ENCODE measurements at regions not wholly inside any gene's neighbourhood (a gene's known extent, or its start where the extent isn't known, plus 50 kb on each side); places are given as distances from the start of the nearest gene placed in this dataset.

DNA sequence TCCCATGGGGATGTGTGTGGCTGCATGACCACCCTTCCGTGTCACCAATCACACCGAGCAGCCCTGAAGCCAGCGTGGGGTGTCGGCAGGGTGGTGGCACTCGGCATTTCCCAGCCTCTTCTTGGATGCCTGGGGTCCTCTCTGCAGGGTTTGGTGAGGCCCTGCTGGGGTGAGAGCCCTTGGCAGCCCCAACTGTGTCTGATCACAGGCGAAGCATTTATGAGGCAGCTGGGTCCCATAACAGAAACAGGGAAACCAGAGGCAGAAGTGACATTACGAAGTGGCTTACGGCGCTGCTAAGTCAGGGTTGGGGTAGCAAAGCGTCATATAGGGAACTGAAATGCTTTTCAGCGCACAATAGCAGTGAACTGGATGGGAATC, 92.3 kb upstream of the SEPTIN5 start:
- Histone ChIP-seq H3K9me3 (no peaks in the 10 kb centered on the region), H3K27ac (no peak overlapping the region), H3K36me3 (no peaks in the 10 kb centered on the region), H3K4me3 (no peak overlapping the region), H3K4me1 (no peaks in the 10 kb centered on the region), H3K27me3 (no peaks in the 10 kb centered on the region)
- ATAC-seq = no peak
- no peak for TF ChIP-seq CTCF (IDR thresholded peaks at IDR 0.05)
- WGBS, 2 donors = 54 to 65% methylated on average over 11 of the region's 11 CpGs
- no peak for FAIRE-seq
- intact Hi-C loops (cut with DNase I) = no loop called here
- DNase-seq = no peak

- FAIRE-seq = no peak
- H3K36me3 ChIP-seq = no peaks in the 10 kb centered on the region
- H3K27ac ChIP-seq = no peak overlapping the region
- no peaks in the 10 kb centered on the region for H3K27me3 ChIP-seq
- H3K9me3 ChIP-seq = no peaks in the 10 kb centered on the region
- intact Hi-C loops (cut with DNase I) = no loop called here
- no peak overlapping the region for H3K4me3 ChIP-seq
- ATAC-seq = no peak
- no peaks in the 10 kb centered on the region for H3K4me1 ChIP-seq
- TF ChIP-seq CTCF (IDR thresholded peaks at IDR 0.05) = no peak
- DNase-seq = no peak
- 52 to 65% methylated on average over 11 of the region's 11 CpGs for WGBS, 2 donors
Observed at GRCh38 chr22:19625331-19626041, 88.8 kb upstream of the SEPTIN5 start.

- no peak for TF ChIP-seq CTCF (IDR thresholded peaks at IDR 0.05)
- ATAC-seq = no peak
- H3K4me1 ChIP-seq = no peaks in the 10 kb centered on the region
- DNase-seq = no peak
- no peak overlapping the region for H3K27ac ChIP-seq
- intact Hi-C loops (cut with DNase I) = no loop called here
- no peaks in the 10 kb centered on the region for H3K27me3 ChIP-seq
- no peaks in the 10 kb centered on the region for H3K9me3 ChIP-seq
- 49 to 58% methylated on average over 7 of the region's 7 CpGs for WGBS, 2 donors
- no peak for FAIRE-seq
- H3K4me3 ChIP-seq = no peak overlapping the region
- H3K36me3 ChIP-seq = no peaks in the 10 kb centered on the region
Observed at GRCh38 chr22:19626042-19626587, 88.2 kb upstream of the SEPTIN5 start.

GRCh38 chr22:19626666-19627065, 87.6 kb upstream of the SEPTIN5 start:
- ATAC-seq (no peak), DNase-seq (no peak), FAIRE-seq (no peak)
- no peak overlapping the region for H3K4me3 ChIP-seq
- H3K36me3 ChIP-seq = no peaks in the 10 kb centered on the region
- no peaks in the 10 kb centered on the region for H3K4me1 ChIP-seq
- intact Hi-C loops (cut with DNase I) = no loop called here
- TF ChIP-seq CTCF (IDR thresholded peaks at IDR 0.05) = no peak
- H3K27me3 ChIP-seq = no peaks in the 10 kb centered on the region
- H3K27ac ChIP-seq = no peak overlapping the region
- H3K9me3 ChIP-seq = no peaks in the 10 kb centered on the region
- WGBS, 2 donors = 54 to 69% methylated on average over 4 of the region's 4 CpGs

GRCh38 chr22:19628038-19628776, 86.1 kb upstream of the SEPTIN5 start:
- TF ChIP-seq CTCF (IDR thresholded peaks at IDR 0.05) = no peak
- ATAC-seq (no peak), FAIRE-seq (no peak), DNase-seq (no peak)
- Histone ChIP-seq H3K9me3 (no peaks in the 10 kb centered on the region), H3K4me3 (no peak overlapping the region), H3K27me3 (no peaks in the 10 kb centered on the region), H3K36me3 (no peaks in the 10 kb centered on the region), H3K27ac (no peak overlapping the region), H3K4me1 (no peaks in the 10 kb centered on the region)
- WGBS, 2 donors = 68 to 77% methylated on average over 11 of the region's 11 CpGs
- intact Hi-C loops (cut with DNase I) = no loop called here

Data from pancreas (tissue), 10 donors.